Thyroid gland (tissue), 4 donors: ENCODE measurements at regions not wholly inside any gene's neighbourhood (a gene's known extent, or its start where the extent isn't known, plus 50 kb on each side); places are given as distances from the start of the nearest gene placed in this dataset.
"Not testable (repeated sequence)": the region's sequence is repeated elsewhere in the genome, so short reads cannot be mapped to it uniquely, and the experiment has no call there.

Experiments
- DNase-seq, 2 donors: peaks; one replicate each; pipeline ENCODE4 v3.0.0-alpha.2; 2019
- H3K27ac ChIP-seq, 3 donors: fragments of 200-600 bp; sonication (generic); 1 replicate in 2 of 3; 2 replicates in 1 of 3; pipeline ENCODE4 v1.5.1; 2016 to 2019; ENCODE audit warnings: mild to moderate bottlenecking in 1 of 3, moderate library complexity in 1 of 3
- H3K27me3 ChIP-seq: fragments of 200-600 bp; sonication (generic); one replicate; pipeline ENCODE4 v1.5.1; 2019
- H3K36me3 ChIP-seq, 2 donors: fragments of 200-600 bp; sonication (generic); one replicate each; pipeline ENCODE4 v1.5.1; 2016 to 2019
- H3K4me1 ChIP-seq, 2 donors: fragments of 200-600 bp; sonication (generic); one replicate each; pipeline ENCODE4 v1.5.1; 2017 to 2019
- H3K4me3 ChIP-seq, 3 donors: fragments of 200-600 bp; sonication (generic); replicated peaks in 1 of 3; 1 replicate in 2 of 3; 2 replicates in 1 of 3; pipeline ENCODE4 v1.5.1; 2016; ENCODE audit warnings: mild to moderate bottlenecking in 1 of 3
- H3K9me3 ChIP-seq: fragments of 200-600 bp; sonication (generic); one replicate; pipeline ENCODE4 v1.5.1; 2017
- POLR2A ChIP-seq, 2 donors: fragments of 450-650 bp; IDR thresholded peaks; one replicate each; pipeline ENCODE4 v1.6.1; 2017; ENCODE audit warnings: antibody characterized with exemption in 2 of 2, mild to moderate bottlenecking in 2 of 2, moderate library complexity in 1 of 2
- WGBS, 2 donors: methylation state at CpG; one replicate each; pipeline ENCODE4 v1.1.5; 2017; 5-methylcytosine and 5-hydroxymethylcytosine counted together
- intact Hi-C: fragments of 100-400 bp; cut with DNase I; formaldehyde crosslinking; loops from one replicate; pipeline ENCODE4 v1.15.1; 2023
- TF ChIP-seq, protein P1 (sequence below), 6 experiments: fragments of 200-600 bp in 3 of 6; fragments of 450-650 bp in 3 of 6; sonication (generic) in 3 of 6; IDR thresholded peaks; one replicate each; pipeline ENCODE4 v1.5.1; 2016 to 2019; ENCODE audit warnings: antibody characterized with exemption in 6 of 6, mild to moderate bottlenecking in 2 of 6, inconsistent platforms in 1 of 6, moderate library complexity in 1 of 6

DNA sequence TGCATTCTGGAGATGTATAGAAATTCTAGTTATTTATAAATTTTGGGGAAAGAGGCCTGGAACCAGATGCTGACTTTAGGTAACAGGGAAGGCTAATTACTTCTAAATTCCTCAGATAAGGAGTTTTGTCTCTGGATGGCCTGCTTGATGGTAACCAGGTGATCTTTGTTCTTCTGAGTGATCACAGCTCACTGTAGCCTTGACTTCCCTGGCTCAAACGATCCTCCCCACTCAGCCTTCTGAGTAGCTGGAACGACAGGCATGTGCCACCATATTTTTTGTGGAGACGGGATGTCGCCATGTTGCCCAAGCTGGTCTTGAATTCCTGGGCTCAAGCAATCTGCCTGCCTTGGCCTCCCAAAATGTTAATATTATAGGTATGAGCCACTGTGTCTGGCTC is 54.4 kb upstream of the MSH6 start:
- H3K36me3 ChIP-seq: no peaks in the 10 kb centered on the region
- DNase-seq: no peak
- no peak for TF ChIP-seq POLR2A (IDR thresholded peaks at IDR 0.05)
- TF ChIP-seq, protein P1, sequence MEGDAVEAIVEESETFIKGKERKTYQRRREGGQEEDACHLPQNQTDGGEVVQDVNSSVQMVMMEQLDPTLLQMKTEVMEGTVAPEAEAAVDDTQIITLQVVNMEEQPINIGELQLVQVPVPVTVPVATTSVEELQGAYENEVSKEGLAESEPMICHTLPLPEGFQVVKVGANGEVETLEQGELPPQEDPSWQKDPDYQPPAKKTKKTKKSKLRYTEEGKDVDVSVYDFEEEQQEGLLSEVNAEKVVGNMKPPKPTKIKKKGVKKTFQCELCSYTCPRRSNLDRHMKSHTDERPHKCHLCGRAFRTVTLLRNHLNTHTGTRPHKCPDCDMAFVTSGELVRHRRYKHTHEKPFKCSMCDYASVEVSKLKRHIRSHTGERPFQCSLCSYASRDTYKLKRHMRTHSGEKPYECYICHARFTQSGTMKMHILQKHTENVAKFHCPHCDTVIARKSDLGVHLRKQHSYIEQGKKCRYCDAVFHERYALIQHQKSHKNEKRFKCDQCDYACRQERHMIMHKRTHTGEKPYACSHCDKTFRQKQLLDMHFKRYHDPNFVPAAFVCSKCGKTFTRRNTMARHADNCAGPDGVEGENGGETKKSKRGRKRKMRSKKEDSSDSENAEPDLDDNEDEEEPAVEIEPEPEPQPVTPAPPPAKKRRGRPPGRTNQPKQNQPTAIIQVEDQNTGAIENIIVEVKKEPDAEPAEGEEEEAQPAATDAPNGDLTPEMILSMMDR (IDR thresholded peaks at IDR 0.05): no peak
- intact Hi-C loops: no loop called here
- H3K27me3 ChIP-seq: no peaks in the 10 kb centered on the region
- H3K4me1 ChIP-seq: no peaks in the 10 kb centered on the region
- no peaks in the 10 kb centered on the region for H3K9me3 ChIP-seq
- H3K27ac ChIP-seq: no peak overlapping the region
- WGBS, 2 donors: 75 to 81% methylated on average over 4 of the region's 4 CpGs
- no peak overlapping the region for H3K4me3 ChIP-seq

DNA sequence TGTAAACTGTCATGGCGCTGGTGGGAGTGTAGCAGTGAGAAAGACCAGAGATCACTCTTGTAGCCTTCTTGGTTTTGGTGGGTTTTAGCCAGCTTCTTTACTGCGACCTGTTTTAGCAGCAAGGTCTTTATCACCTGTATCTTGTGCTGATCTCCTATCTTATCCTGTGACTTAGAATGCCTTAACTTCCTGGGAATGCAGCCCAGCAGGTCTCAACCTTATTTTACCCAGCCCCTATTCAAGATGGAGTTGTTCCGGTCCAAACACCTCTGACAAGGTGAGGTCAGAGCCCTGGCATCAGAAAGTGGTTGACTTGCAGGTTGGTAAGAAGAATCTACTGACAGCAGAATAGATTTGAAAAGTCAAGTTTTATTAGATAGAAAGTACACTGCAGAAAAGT is 55.0 kb upstream of the MSH6 start:
- intact Hi-C loops: no loop called here
- no peaks in the 10 kb centered on the region for H3K4me1 ChIP-seq
- H3K9me3 ChIP-seq: no peaks in the 10 kb centered on the region

DNA sequence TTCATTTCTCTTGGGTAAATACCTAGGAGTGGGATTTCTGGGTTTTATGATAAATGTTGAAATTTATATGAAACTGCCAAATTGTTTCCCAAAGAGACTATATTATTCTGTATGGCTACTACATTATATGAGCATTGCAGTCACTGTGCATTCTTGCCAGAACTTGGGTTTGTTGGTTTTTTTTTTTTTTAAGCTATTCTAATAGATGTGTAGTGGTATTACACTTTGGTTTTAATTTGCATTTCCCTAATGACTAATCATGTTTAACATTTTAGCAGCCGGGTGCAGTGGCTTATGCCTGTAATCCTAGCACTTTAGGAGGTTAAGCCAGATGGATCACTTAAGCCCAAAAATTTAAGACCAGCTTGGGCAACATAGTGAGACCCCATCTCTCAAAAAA is 56.0 kb upstream of the MSH6 start:
- H3K4me1 ChIP-seq, H3K9me3 ChIP-seq, DNase-seq, intact Hi-C loops, H3K36me3 ChIP-seq, H3K27me3 ChIP-seq, H3K4me3 ChIP-seq, H3K27ac ChIP-seq: not testable (repeated sequence)
- WGBS, 2 donors: 82 to 90% methylated on average over 1 of the region's 1 CpG

More for the DNA sequence above, 55.0 kb upstream of the MSH6 start:
- 69 to 76% methylated on average over 3 of the region's 3 CpGs for WGBS, 2 donors
- TF ChIP-seq, protein P1 (IDR thresholded peaks at IDR 0.05): no peak
- no peak for TF ChIP-seq POLR2A (IDR thresholded peaks at IDR 0.05)
- DNase-seq: no peak
- no peak overlapping the region for H3K27ac ChIP-seq
- H3K4me3 ChIP-seq: no peak overlapping the region
- no peaks in the 10 kb centered on the region for H3K36me3 ChIP-seq
- no peaks in the 10 kb centered on the region for H3K27me3 ChIP-seq

DNA sequence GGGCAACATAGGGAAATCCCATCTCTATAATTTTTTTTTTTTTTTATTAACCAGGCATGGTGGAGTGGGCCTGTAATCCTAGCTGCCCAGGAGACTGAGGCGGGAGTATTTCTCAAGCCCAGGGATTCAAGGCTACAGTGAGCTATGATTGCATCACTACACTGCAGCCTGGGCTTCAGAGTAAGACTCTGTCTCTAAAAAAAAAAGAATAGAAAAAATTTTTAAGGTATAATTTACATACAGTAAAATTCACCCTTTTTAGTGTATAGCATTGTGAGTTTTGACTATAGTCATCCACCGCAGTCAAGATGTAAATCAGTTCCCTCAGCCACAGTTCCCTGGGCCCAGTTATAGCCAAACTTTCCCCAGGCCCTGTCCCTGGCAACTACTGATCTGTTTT is 57.1 kb upstream of the MSH6 start:
- Histone ChIP-seq H3K4me1 (no peaks in the 10 kb centered on the region), H3K27ac (no peak overlapping the region), H3K4me3 (no peak overlapping the region), H3K36me3 (no peaks in the 10 kb centered on the region), H3K27me3 (no peaks in the 10 kb centered on the region), H3K9me3 (no peaks in the 10 kb centered on the region)
- no peak for DNase-seq
- 95 to 96% methylated on average over 2 of the region's 2 CpGs for WGBS, 2 donors
- intact Hi-C loops: no loop called here
- TF ChIP-seq, protein P1 (IDR thresholded peaks at IDR 0.05): no peak
- TF ChIP-seq POLR2A (IDR thresholded peaks at IDR 0.05): no peak

DNA sequence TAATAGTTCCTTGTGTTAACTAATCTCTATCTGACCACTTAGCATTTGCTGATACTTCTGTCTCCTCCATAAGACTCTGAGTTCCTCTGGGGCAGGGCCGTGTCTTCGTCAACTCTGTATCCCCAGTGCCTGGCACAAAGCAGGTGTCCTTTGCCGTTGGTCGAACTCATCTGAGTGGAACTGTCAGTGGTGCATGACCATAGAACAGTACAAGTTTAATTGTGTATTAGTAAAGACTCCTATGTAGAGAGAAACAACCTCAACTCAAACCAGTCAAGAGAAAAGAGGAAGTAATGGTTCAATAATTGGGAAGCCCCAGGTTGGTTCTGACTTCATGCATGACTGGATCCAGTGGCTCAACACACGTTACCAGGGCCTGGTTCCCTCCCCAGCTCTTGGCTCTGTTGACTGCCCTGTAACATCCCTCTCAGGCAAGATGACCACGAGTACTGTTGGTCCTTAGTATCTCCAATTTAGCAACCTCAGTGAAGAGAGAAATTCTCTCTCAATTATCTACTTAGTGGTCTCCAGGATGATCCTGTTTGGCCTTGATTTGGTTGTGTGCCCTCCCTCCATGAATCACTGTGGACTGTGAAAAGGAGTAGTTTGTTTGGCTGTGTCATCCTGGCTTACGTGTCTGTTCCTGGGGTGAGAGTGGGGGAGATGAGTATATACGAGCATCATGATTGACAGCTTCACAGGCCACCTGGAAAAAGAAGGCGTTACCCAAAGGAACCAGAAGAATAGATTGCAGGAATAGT is 58.5 kb upstream of the MSH6 start:
- H3K27me3 ChIP-seq: no peaks in the 10 kb centered on the region
- no peaks in the 10 kb centered on the region for H3K9me3 ChIP-seq
- no peaks in the 10 kb centered on the region for H3K4me1 ChIP-seq
- WGBS, 2 donors: 57 to 63% methylated on average over 9 of the region's 9 CpGs
- H3K27ac ChIP-seq: no peak overlapping the region
- no peak overlapping the region for H3K4me3 ChIP-seq
- H3K36me3 ChIP-seq: no peaks in the 10 kb centered on the region
- TF ChIP-seq, protein P1 (IDR thresholded peaks at IDR 0.05): no peak
- no peak for TF ChIP-seq POLR2A (IDR thresholded peaks at IDR 0.05)
- peak; percentile 4 to 31 for DNase-seq
- intact Hi-C loops: no loop called here
